GM19452 (cell line): ENCODE measurements at regions not wholly inside any gene's neighbourhood (a gene's known extent, or its start where the extent isn't known, plus 50 kb on each side); places are given as distances from the start of the nearest gene placed in this dataset.
"Not testable (repeated sequence)": the region's sequence is repeated elsewhere in the genome, so short reads cannot be mapped to it uniquely, and the experiment has no call there.

ENCODE experiments used
- ATAC-seq: cut with Tn5 transposase; IDR thresholded peaks from one replicate; pipeline ENCODE4 v1.9.1; 2021; ENCODE audit not compliant: unreplicated experiment

- no peak for ATAC-seq
Measured at GRCh38 chr10:70987396-70988130, 99.2 kb upstream of the PCBD1 start.

GRCh38 chr10:70990156-70990555 is 101.8 kb upstream of the PCBD1 start:
- not testable (repeated sequence) for ATAC-seq

GRCh38 chr10:70990681-70991080 is 102.3 kb upstream of the PCBD1 start:
- ATAC-seq, result no peak

GRCh38 chr10:70991140-70992124 is 103.1 kb upstream of the PCBD1 start:
- ATAC-seq, result no peak

GRCh38 chr10:70992436-70992835 is 104.1 kb upstream of the PCBD1 start:
- ATAC-seq, result no peak

GRCh38 chr10:70993051-70993450 is 104.7 kb upstream of the PCBD1 start:
- ATAC-seq, result no peak

GRCh38 chr10:70996549-70996948 is 108.2 kb upstream of the PCBD1 start:
- no peak for ATAC-seq

- ATAC-seq, result no peak
Measured at GRCh38 chr10:70997236-70997635, 108.9 kb upstream of the PCBD1 start.

- no peak for ATAC-seq
Measured at GRCh38 chr10:70998086-70998485, 109.7 kb upstream of the PCBD1 start.

- no peak for ATAC-seq
Measured at GRCh38 chr10:71001470-71001869, 113.1 kb upstream of the PCBD1 start.

GRCh38 chr10:71004176-71005075 is 116.1 kb upstream of the PCBD1 start:
- no peak for ATAC-seq

GRCh38 chr10:71005337-71006305 is 117.3 kb upstream of the PCBD1 start:
- no peak for ATAC-seq

- ATAC-seq, result no peak
Measured at GRCh38 chr10:71006506-71006905, 118.1 kb upstream of the PCBD1 start.

GRCh38 chr10:71007516-71007915 is 119.2 kb upstream of the PCBD1 start:
- ATAC-seq, result no peak

GRCh38 chr10:71008150-71008549 is 119.8 kb upstream of the PCBD1 start:
- ATAC-seq, result no peak

GRCh38 chr10:71009126-71009525 is 120.8 kb upstream of the PCBD1 start:
- no peak for ATAC-seq

- no peak for ATAC-seq
Measured at GRCh38 chr10:71010730-71011129, 122.4 kb upstream of the PCBD1 start.

GRCh38 chr10:71011141-71011540 is 122.8 kb upstream of the PCBD1 start:
- no peak for ATAC-seq

GRCh38 chr10:71014021-71014805 is 125.8 kb upstream of the PCBD1 start:
- ATAC-seq, result no peak
